A673 (cell line): ENCODE measurements at regions not wholly inside any gene's neighbourhood (a gene's known extent, or its start where the extent isn't known, plus 50 kb on each side); places are given as distances from the start of the nearest gene placed in this dataset.

Source experiments
- EZH2 ChIP-seq: fragments of 200-600 bp; sonication (generic); IDR thresholded peaks from 2 replicates; pipeline ENCODE4 v1.6.1; 2017; ENCODE audit warnings: borderline replicate concordance, low read depth, mild to moderate bottlenecking, mixed read lengths, antibody characterized with exemption, low read length; ENCODE audit not compliant: poor library complexity, severe bottlenecking
- TF ChIP-seq, protein P1 (sequence below): fragments of 300-800, 200-600 bp; sonication (generic); conservative IDR thresholded peaks from 2 replicates; pipeline ENCODE4 v1.5.1; 2017; ENCODE audit warnings: low read depth, mild to moderate bottlenecking, antibody characterized with exemption, low read length, moderate library complexity, mixed read lengths

DNA sequence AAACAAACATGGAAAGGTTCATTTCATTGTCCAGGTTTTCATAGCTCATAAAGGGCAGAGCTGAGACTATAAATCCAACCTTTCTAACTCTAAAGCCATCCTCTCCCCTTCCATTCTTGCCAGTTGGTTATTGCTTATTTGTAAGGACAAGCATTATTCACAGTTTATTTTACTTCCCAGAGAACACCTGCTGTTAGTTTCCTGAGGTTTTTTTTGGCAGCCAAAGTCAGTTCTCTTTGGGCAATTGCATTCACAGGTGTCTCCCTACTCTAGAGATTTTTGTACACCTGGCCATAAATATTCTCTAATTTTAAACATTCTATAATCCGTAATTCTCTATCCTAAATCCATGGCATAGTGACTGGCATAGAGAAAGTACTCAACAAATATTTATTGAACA is 87.3 kb upstream of the SPHKAP start:
- TF ChIP-seq, protein P1, sequence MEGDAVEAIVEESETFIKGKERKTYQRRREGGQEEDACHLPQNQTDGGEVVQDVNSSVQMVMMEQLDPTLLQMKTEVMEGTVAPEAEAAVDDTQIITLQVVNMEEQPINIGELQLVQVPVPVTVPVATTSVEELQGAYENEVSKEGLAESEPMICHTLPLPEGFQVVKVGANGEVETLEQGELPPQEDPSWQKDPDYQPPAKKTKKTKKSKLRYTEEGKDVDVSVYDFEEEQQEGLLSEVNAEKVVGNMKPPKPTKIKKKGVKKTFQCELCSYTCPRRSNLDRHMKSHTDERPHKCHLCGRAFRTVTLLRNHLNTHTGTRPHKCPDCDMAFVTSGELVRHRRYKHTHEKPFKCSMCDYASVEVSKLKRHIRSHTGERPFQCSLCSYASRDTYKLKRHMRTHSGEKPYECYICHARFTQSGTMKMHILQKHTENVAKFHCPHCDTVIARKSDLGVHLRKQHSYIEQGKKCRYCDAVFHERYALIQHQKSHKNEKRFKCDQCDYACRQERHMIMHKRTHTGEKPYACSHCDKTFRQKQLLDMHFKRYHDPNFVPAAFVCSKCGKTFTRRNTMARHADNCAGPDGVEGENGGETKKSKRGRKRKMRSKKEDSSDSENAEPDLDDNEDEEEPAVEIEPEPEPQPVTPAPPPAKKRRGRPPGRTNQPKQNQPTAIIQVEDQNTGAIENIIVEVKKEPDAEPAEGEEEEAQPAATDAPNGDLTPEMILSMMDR: no peak
- TF ChIP-seq EZH2: no peak
